ENCODE measurements at regions not wholly inside any gene's neighbourhood (a gene's known extent, or its start where the extent isn't known, plus 50 kb on each side); places are given as distances from the start of the nearest gene placed in this dataset.

DNA sequence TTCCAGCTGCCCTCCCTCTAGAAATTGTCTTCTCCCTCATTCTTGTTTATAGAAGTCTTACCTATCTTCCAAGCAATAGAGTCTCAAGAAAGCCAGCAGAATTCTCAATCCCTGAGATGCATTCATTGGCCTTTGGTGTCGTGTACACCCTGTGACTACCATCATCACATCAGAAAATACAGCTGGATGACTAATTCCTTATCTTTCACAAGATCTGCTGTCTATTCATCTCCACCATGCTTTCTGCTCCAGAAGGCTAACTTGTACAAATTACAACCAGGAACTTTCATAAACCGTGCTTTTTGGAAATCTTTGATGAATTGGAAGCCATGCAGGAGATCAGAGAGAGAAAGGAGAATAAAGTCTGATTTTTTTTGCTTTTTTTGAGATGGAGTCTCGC lies 1062.9 kb upstream of the GHITM start:
- TF ChIP-seq, protein P1, sequence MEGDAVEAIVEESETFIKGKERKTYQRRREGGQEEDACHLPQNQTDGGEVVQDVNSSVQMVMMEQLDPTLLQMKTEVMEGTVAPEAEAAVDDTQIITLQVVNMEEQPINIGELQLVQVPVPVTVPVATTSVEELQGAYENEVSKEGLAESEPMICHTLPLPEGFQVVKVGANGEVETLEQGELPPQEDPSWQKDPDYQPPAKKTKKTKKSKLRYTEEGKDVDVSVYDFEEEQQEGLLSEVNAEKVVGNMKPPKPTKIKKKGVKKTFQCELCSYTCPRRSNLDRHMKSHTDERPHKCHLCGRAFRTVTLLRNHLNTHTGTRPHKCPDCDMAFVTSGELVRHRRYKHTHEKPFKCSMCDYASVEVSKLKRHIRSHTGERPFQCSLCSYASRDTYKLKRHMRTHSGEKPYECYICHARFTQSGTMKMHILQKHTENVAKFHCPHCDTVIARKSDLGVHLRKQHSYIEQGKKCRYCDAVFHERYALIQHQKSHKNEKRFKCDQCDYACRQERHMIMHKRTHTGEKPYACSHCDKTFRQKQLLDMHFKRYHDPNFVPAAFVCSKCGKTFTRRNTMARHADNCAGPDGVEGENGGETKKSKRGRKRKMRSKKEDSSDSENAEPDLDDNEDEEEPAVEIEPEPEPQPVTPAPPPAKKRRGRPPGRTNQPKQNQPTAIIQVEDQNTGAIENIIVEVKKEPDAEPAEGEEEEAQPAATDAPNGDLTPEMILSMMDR (IDR thresholded peaks at IDR 0.05), result no peak
- TF ChIP-seq POLR2A (IDR thresholded peaks at IDR 0.05), result no peak

Data from prostate gland (tissue), 2 donors.